ENCODE measurements at regions not wholly inside any gene's neighbourhood (a gene's known extent, or its start where the extent isn't known, plus 50 kb on each side); places are given as distances from the start of the nearest gene placed in this dataset.

GRCh38 chr2:196530910-196531309 lies 108.6 kb upstream of the CCDC150 start:
- H3K36me3 ChIP-seq (ENCODE audit: control insufficient read depth in 2 of 2, insufficient read depth in 2 of 2, low read length in 2 of 2) = no peaks in the 10 kb centered on the region

GRCh38 chr2:196533772-196534397 lies 105.6 kb upstream of the CCDC150 start:
- Histone ChIP-seq H3K9ac (ENCODE audit: low read length in 2 of 2) (no peak overlapping the region), H3K9me3 (ENCODE audit: control insufficient read depth in 2 of 2, low read length in 2 of 2) (peaks cover 0 to 3% of the 10 kb centered on the region in 2 donors), H3K4me1 (ENCODE audit: control insufficient read depth, insufficient read depth, low read length) (no peaks in the 10 kb centered on the region), H3K4me3 (ENCODE audit: low read length in 2 of 2) (no peak overlapping the region), H3K27me3 (ENCODE audit: control insufficient read depth in 1 of 2, insufficient read depth in 2 of 2, low read length in 2 of 2) (no peaks in the 10 kb centered on the region), H3K27ac (ENCODE audit: low read length) (no peak overlapping the region), H3K36me3 (ENCODE audit: control insufficient read depth in 2 of 2, insufficient read depth in 2 of 2, low read length in 2 of 2) (no peaks in the 10 kb centered on the region)

More at GRCh38 chr2:196530910-196531309, 108.6 kb upstream of the CCDC150 start:
- H3K27me3 ChIP-seq (ENCODE audit: control insufficient read depth in 1 of 2, insufficient read depth in 2 of 2, low read length in 2 of 2) = no peaks in the 10 kb centered on the region
- no peak overlapping the region for H3K4me3 ChIP-seq (ENCODE audit: low read length in 2 of 2)
- no peak overlapping the region for H3K27ac ChIP-seq (ENCODE audit: low read length)
- H3K4me1 ChIP-seq (ENCODE audit: control insufficient read depth, insufficient read depth, low read length) = no peaks in the 10 kb centered on the region
- peaks cover 0 to 3% of the 10 kb centered on the region in 2 donors for H3K9me3 ChIP-seq (ENCODE audit: control insufficient read depth in 2 of 2, low read length in 2 of 2)
- no peak overlapping the region for H3K9ac ChIP-seq (ENCODE audit: low read length in 2 of 2)

GRCh38 chr2:196534495-196534894 lies 105.0 kb upstream of the CCDC150 start:
- H3K27ac ChIP-seq (ENCODE audit: low read length) = no peak overlapping the region

GRCh38 chr2:196535061-196535460 lies 104.5 kb upstream of the CCDC150 start:
- no peak overlapping the region for H3K4me3 ChIP-seq (ENCODE audit: low read length in 2 of 2)
- H3K9me3 ChIP-seq (ENCODE audit: control insufficient read depth in 2 of 2, low read length in 2 of 2) = no peaks in the 10 kb centered on the region
- H3K4me1 ChIP-seq (ENCODE audit: control insufficient read depth, insufficient read depth, low read length) = no peaks in the 10 kb centered on the region
- H3K27ac ChIP-seq (ENCODE audit: low read length) = no peak overlapping the region
- H3K27me3 ChIP-seq (ENCODE audit: control insufficient read depth in 1 of 2, insufficient read depth in 2 of 2, low read length in 2 of 2) = no peaks in the 10 kb centered on the region
- H3K36me3 ChIP-seq (ENCODE audit: control insufficient read depth in 2 of 2, insufficient read depth in 2 of 2, low read length in 2 of 2) = no peaks in the 10 kb centered on the region
- H3K9ac ChIP-seq (ENCODE audit: low read length in 2 of 2) = no peak overlapping the region

More at GRCh38 chr2:196534495-196534894, 105.0 kb upstream of the CCDC150 start:
- no peaks in the 10 kb centered on the region for H3K36me3 ChIP-seq (ENCODE audit: control insufficient read depth in 2 of 2, insufficient read depth in 2 of 2, low read length in 2 of 2)
- peaks cover 0 to 1% of the 10 kb centered on the region in 2 donors for H3K9me3 ChIP-seq (ENCODE audit: control insufficient read depth in 2 of 2, low read length in 2 of 2)
- no peaks in the 10 kb centered on the region for H3K4me1 ChIP-seq (ENCODE audit: control insufficient read depth, insufficient read depth, low read length)
- H3K27me3 ChIP-seq (ENCODE audit: control insufficient read depth in 1 of 2, insufficient read depth in 2 of 2, low read length in 2 of 2) = no peaks in the 10 kb centered on the region
- no peak overlapping the region for H3K9ac ChIP-seq (ENCODE audit: low read length in 2 of 2)
- no peak overlapping the region for H3K4me3 ChIP-seq (ENCODE audit: low read length in 2 of 2)

- H3K4me3 ChIP-seq (ENCODE audit: low read length in 2 of 2) = no peak overlapping the region
- no peak overlapping the region for H3K27ac ChIP-seq (ENCODE audit: low read length)
- H3K27me3 ChIP-seq (ENCODE audit: control insufficient read depth in 1 of 2, insufficient read depth in 2 of 2, low read length in 2 of 2) = no peaks in the 10 kb centered on the region
- no peaks in the 10 kb centered on the region for H3K4me1 ChIP-seq (ENCODE audit: control insufficient read depth, insufficient read depth, low read length)
- H3K36me3 ChIP-seq (ENCODE audit: control insufficient read depth in 2 of 2, insufficient read depth in 2 of 2, low read length in 2 of 2) = no peaks in the 10 kb centered on the region
- no peaks in the 10 kb centered on the region for H3K9me3 ChIP-seq (ENCODE audit: control insufficient read depth in 2 of 2, low read length in 2 of 2)
- no peak overlapping the region for H3K9ac ChIP-seq (ENCODE audit: low read length in 2 of 2)
These were observed 103.8 kb upstream of the CCDC150 start for GRCh38 chr2:196535742-196536141.

GRCh38 chr2:196537311-196537710 lies 102.2 kb upstream of the CCDC150 start:
- Histone ChIP-seq H3K9me3 (ENCODE audit: control insufficient read depth in 2 of 2, low read length in 2 of 2) (no peaks in the 10 kb centered on the region), H3K4me1 (ENCODE audit: control insufficient read depth, insufficient read depth, low read length) (no peaks in the 10 kb centered on the region), H3K27ac (ENCODE audit: low read length) (no peak overlapping the region), H3K27me3 (ENCODE audit: control insufficient read depth in 1 of 2, insufficient read depth in 2 of 2, low read length in 2 of 2) (no peaks in the 10 kb centered on the region), H3K9ac (ENCODE audit: low read length in 2 of 2) (no peak overlapping the region), H3K36me3 (ENCODE audit: control insufficient read depth in 2 of 2, insufficient read depth in 2 of 2, low read length in 2 of 2) (no peaks in the 10 kb centered on the region), H3K4me3 (ENCODE audit: low read length in 2 of 2) (no peak overlapping the region)

GRCh38 chr2:196538189-196538588 lies 101.3 kb upstream of the CCDC150 start:
- no peak overlapping the region for H3K27ac ChIP-seq (ENCODE audit: low read length)
- no peak overlapping the region for H3K9ac ChIP-seq (ENCODE audit: low read length in 2 of 2)
- no peaks in the 10 kb centered on the region for H3K27me3 ChIP-seq (ENCODE audit: control insufficient read depth in 1 of 2, insufficient read depth in 2 of 2, low read length in 2 of 2)
- no peaks in the 10 kb centered on the region for H3K9me3 ChIP-seq (ENCODE audit: control insufficient read depth in 2 of 2, low read length in 2 of 2)
- H3K4me1 ChIP-seq (ENCODE audit: control insufficient read depth, insufficient read depth, low read length) = no peaks in the 10 kb centered on the region
- no peaks in the 10 kb centered on the region for H3K36me3 ChIP-seq (ENCODE audit: control insufficient read depth in 2 of 2, insufficient read depth in 2 of 2, low read length in 2 of 2)
- no peak overlapping the region for H3K4me3 ChIP-seq (ENCODE audit: low read length in 2 of 2)

- Histone ChIP-seq H3K9me3 (ENCODE audit: control insufficient read depth in 2 of 2, low read length in 2 of 2) (no peaks in the 10 kb centered on the region), H3K4me3 (ENCODE audit: low read length in 2 of 2) (no peak overlapping the region), H3K27ac (ENCODE audit: low read length) (no peak overlapping the region)
These were observed 100.9 kb upstream of the CCDC150 start for GRCh38 chr2:196538646-196539045.

GRCh38 chr2:196544906-196545433 lies 94.5 kb upstream of the CCDC150 start:
- Histone ChIP-seq H3K4me1 (ENCODE audit: control insufficient read depth, insufficient read depth, low read length) (no peaks in the 10 kb centered on the region), H3K27ac (ENCODE audit: low read length) (no peak overlapping the region), H3K27me3 (ENCODE audit: control insufficient read depth in 1 of 2, insufficient read depth in 2 of 2, low read length in 2 of 2) (no peaks in the 10 kb centered on the region), H3K36me3 (ENCODE audit: control insufficient read depth in 2 of 2, insufficient read depth in 2 of 2, low read length in 2 of 2) (no peaks in the 10 kb centered on the region), H3K4me3 (ENCODE audit: low read length in 2 of 2) (no peak overlapping the region), H3K9ac (ENCODE audit: low read length in 2 of 2) (no peak overlapping the region), H3K9me3 (ENCODE audit: control insufficient read depth in 2 of 2, low read length in 2 of 2) (no peaks in the 10 kb centered on the region)

More at GRCh38 chr2:196538646-196539045, 100.9 kb upstream of the CCDC150 start:
- Histone ChIP-seq H3K9ac (ENCODE audit: low read length in 2 of 2) (no peak overlapping the region), H3K4me1 (ENCODE audit: control insufficient read depth, insufficient read depth, low read length) (no peaks in the 10 kb centered on the region), H3K36me3 (ENCODE audit: control insufficient read depth in 2 of 2, insufficient read depth in 2 of 2, low read length in 2 of 2) (no peaks in the 10 kb centered on the region), H3K27me3 (ENCODE audit: control insufficient read depth in 1 of 2, insufficient read depth in 2 of 2, low read length in 2 of 2) (no peaks in the 10 kb centered on the region)

GRCh38 chr2:196546151-196546919 lies 93.2 kb upstream of the CCDC150 start:
- Histone ChIP-seq H3K9me3 (ENCODE audit: control insufficient read depth in 2 of 2, low read length in 2 of 2) (no peaks in the 10 kb centered on the region), H3K4me3 (ENCODE audit: low read length in 2 of 2) (no peak overlapping the region), H3K36me3 (ENCODE audit: control insufficient read depth in 2 of 2, insufficient read depth in 2 of 2, low read length in 2 of 2) (no peaks in the 10 kb centered on the region), H3K4me1 (ENCODE audit: control insufficient read depth, insufficient read depth, low read length) (no peaks in the 10 kb centered on the region), H3K27me3 (ENCODE audit: control insufficient read depth in 1 of 2, insufficient read depth in 2 of 2, low read length in 2 of 2) (no peaks in the 10 kb centered on the region), H3K9ac (ENCODE audit: low read length in 2 of 2) (no peak overlapping the region), H3K27ac (ENCODE audit: low read length) (no peak overlapping the region)

GRCh38 chr2:196549052-196549451 lies 90.5 kb upstream of the CCDC150 start:
- Histone ChIP-seq H3K4me3 (ENCODE audit: low read length in 2 of 2) (no peak overlapping the region), H3K9ac (ENCODE audit: low read length in 2 of 2) (no peak overlapping the region), H3K27ac (ENCODE audit: low read length) (no peak overlapping the region), H3K36me3 (ENCODE audit: control insufficient read depth in 2 of 2, insufficient read depth in 2 of 2, low read length in 2 of 2) (no peaks in the 10 kb centered on the region), H3K9me3 (ENCODE audit: control insufficient read depth in 2 of 2, low read length in 2 of 2) (no peaks in the 10 kb centered on the region), H3K4me1 (ENCODE audit: control insufficient read depth, insufficient read depth, low read length) (no peaks in the 10 kb centered on the region), H3K27me3 (ENCODE audit: control insufficient read depth in 1 of 2, insufficient read depth in 2 of 2, low read length in 2 of 2) (no peaks in the 10 kb centered on the region)

Data from stomach smooth muscle (tissue), 2 donors.